Stimulated activated CD8-positive, alpha-beta memory T cell treated with anti-CD3 and anti-CD28 coated beads, Interleukin-4, amount 100 ng/mL, for 48 hours (primary cell): ENCODE measurements at regions not wholly inside any gene's neighbourhood (a gene's known extent, or its start where the extent isn't known, plus 50 kb on each side); places are given as distances from the start of the nearest gene placed in this dataset.
"Not testable (repeated sequence)": the region's sequence is repeated elsewhere in the genome, so short reads cannot be mapped to it uniquely, and the experiment has no call there.

Source experiments
- DNase-seq: peaks from one replicate; pipeline ENCODE4 v3.0.0-alpha.2; 2020

DNA sequence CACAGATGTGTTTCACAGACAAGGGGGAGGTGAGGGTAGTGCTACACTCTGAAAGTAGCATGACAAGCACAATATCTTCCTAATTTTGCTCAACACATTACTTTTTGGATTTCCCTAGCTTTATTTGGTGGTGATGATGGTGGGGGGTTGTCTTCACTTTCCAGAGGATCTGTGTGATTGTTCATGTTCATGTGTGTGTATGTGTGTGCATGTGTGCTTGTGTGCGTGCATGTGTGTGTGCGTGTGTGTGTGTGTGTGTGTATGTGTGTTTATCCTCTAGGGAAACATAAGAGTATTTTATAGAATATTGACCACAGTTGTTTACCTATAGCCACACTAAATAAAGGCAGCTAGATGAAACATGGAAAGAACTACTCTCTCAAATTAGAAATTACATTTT, 183.8 kb upstream of the EYA4 start:
- no peak for DNase-seq

DNA sequence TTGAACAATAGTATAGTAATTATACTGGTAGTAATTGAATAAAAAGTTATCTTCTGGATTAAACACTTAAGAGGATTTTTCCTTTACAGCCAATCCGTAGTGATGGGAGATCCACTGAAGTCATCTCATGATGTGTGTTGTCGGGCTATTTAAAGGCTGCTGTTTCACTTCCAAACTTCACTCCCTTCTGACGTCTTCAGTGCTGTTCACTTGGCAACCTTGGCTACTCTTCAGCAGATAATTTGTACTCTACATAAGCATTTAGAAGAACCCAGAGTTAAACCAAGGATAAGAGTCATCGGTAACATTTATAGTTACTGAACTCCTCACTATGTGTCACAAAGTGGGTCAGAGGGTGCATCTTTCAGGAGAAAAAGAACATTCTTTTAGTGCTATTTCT, 179.1 kb upstream of the EYA4 start:
- DNase-seq, result no peak

DNA sequence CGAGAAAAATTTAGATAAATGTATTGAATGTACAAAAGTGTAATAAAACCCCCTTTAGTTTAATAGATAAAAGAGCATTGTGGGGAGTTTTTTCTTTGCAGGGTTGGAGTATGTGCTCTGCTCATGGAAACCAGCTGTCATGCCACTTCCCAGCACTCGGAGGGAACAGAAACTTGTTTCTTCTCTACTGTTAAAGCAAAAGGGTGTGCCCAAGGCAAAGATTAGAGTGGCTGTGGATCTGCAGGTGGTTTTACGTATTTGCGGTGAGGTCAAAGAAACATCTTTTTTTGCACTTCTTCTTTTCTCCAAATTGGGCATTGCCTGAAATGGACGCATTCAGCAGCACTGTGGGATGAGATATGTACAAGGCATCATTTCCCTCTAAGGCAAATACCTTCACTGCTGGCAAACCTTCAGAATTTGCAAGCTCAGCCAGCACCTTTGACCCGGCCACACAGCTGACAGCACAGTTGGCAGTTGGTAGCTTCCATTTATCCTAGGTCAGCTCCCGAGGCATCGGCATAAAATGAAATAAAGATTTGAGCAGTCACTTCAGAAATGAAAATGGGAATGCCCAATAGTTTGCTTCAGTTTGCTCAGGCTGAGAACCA, 178.4 kb upstream of the EYA4 start:
- no peak for DNase-seq

DNA sequence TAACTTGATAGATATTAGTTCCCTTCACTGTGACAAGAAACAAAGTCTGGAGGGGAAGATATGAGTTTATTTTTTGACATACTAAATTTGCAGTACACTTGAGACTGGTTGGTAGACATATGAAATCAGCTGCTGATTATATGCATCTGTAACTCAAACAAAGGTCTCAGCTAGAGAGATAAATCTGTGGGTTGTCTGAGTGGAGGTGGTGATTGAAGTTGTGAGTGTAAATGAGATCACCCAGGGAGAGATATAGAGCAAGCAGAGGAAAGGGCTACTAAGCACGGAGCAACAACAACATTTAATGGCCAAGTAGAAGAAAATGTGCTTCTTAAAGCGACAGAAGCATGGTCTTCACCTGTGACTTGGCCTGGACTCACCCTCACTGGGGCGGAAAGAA, 173.2 kb upstream of the EYA4 start:
- no peak for DNase-seq

DNA sequence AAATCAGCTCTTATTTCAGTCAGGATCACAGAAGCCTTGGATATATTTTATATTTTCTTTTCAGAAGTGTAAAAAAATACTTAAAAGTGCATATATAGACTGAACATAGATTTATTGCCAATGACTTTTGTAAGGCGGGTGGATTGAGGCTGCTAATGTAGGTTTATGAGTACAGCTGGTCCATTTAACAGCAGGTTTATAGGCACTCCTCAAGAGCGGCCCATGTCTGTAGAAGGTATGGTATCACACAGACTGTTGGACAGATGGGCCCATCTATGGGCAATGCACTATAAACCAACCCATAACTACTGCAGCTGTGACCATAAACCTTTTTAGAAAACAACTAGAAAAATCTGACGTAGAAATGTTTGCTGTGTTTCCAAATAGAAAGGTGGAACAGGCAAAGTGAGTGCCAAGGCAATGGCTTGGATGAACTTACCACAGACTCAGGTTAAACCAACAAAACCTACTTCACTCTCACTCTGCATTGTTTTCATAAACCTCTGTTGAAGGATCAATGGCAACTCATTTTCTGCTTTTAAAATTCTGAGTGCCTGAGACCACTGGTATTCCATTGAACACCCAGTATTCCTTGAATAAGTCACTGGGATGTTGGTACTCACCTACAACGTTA, 170.6 kb upstream of the EYA4 start:
- no peak for DNase-seq

DNA sequence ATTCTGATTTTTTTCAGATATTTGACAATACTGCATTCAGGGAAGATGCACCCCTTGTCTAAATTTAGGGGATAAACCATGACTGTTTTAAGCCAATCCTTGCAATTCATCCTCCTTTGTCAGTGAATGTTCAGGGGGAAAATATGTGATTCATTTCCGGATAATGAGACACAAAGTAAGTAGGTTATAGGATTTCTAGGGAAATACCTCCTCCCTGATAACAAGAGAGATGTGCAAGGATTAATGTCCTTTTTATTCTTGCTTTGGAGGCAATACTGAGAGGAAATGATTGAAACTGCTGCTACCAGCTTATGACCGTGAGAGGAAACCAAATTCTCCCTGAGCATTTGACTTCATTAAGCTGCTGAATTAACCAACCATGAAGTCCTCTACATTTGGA, 161.3 kb upstream of the EYA4 start:
- DNase-seq, result no peak

DNA sequence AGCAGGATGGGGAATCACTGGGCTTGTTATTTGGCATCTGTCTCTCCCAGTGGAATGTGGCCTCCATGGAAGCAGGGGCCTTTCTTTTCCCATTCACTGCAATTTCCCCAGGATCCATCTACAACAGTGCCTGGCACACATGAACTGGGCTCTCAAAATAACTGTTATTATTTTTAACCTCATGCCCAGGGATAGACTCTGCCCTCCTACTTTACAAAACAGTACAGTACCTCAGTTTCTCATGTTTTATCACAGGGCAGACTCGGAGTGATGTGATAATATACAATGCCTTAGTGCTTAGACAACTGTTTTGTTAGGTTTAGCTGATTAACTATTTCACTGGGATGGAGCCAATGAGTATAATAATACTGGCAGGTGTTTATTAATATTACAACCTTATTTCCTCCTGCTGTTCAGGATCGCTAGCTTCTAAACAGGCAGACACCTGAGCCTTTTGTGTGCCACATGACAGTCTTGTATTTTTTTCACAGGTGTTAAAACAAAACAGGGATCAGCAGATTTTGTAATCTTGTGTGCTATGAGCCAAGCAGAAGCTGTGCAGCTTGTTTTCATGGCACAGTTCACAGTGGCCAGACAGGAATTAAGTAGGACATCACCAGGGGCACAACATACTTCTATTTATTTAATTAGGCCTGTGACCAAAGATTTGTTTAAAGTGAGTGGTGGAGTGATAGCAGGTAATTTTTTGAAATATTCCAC, 157.7 kb upstream of the EYA4 start:
- DNase-seq, result no peak

DNA sequence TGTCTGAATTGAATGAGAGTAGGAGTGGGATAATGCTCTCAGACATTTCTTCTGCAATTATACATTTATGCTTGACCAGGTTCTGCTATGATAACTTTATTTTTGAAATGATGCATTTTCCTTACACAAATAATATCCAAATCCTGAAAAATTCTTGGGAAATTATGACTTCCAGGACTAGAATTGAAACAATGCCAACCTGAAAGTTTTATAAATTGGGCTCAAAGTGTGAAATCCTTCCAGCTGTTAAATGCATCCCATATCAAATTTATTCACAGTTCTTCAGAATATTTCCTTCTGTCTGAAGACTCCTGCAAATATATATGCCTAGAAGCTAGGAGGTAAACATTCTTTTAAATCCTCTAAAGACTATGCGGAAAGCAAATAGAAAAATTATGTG, 155.7 kb upstream of the EYA4 start:
- DNase-seq, result no peak

DNA sequence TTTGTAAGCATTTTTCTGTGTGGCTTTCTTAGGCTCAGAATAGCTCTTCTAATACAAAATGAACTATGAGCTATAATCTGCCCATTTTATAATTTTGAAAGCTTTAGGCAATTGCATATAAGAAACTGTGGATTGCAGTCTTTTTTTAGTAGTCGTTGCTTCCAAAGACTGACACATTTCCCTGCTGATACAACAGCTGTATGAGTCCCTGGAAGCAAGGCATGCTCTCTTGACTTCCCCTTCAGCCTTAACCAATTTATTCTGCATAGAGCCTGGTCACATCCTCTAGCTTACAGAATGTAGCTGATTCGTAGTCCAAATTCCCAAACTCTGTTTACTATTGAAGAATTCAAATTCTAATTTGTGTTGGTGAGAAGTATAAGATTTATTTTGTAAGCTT, 155.3 kb upstream of the EYA4 start:
- no peak for DNase-seq

DNA sequence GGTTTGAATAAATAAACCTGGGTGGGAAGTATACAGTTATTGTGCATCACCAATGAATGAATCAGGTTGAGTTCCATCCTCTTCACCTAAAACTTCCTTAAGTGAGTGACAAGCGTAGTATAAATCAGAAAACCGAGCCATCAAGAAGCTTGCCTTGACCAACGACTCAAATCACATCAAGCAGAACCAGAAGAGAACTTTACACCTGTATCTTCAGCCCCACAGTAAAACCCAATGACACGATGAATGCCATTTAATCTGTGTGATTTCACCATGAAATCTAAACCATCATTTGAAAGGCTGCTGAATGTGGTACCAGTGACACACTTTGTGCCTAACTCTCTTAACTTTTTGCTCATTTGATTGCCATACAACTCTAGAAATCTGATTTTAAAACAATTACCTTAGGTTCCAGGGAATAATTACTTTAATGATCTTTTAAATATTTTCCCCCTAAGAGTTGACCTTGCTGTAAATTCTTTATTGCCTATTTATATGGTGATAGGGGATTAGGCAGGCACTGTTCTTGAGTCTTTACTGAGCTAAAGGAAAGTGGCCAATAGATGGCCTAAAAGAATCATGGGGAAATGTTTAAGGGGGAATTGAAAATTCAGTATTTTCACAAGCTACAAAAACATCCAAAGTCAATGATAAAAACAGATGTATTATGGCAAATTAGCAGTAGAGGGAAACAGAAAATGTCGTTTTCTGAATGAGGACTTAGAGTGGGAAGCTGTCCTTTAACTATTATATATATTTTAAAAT, 152.0 kb upstream of the EYA4 start:
- DNase-seq, result no peak

DNA sequence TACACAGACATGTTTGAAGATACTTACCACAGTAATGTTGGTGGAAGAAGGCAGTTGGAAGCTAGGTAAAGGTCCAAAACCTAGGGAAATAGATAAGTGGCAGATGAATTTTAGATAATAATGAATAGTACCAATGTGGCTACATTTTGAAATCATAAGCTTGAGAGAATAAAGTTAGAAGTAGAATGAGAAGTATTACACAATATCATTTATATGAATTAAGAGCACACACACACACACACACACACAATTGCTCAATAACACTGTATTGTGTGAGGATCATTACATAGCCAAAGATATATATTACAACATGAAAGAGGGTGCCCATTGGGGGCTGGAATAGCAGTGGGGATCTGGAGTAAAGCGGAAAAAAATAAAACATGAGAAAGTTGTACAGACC, 149.0 kb upstream of the EYA4 start:
- DNase-seq, result no peak

DNA sequence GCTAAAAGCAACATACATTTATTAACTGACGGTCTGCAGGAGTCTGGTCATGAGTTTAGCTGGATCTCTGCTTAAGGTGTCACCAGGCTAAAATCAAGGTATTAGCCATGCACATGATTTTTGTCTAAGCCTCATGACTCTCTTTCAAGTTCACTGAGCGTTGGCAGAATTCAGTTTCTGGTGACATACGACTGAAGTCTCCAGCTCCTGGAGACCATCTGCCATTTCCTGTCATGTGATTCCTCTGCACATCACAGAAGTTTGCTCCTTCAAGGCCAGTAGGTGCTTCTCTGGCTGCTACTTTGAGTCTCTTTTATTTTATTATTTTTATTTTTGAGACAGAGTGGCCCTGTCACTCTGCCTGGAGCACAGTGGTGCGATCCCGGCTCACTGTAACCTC, 148.4 kb upstream of the EYA4 start:
- DNase-seq, result no peak

DNA sequence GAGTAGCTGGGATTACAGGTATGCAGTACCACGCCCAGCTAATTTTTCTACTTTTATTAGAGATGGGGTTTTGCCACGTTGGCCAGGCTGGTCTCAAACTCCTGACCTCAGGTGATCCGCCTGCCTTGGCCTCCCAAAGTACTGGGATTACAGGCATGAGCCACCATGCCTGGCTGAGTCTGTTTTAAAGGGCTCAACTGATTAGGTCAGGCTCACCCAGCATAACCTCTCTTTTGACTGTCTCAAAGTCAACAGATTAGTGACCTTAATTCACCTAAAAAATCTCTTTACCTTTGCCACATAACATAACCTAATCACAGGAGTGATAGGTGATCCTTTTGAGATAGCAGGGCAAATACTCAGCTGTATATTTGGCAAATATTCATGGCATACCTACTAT, 147.9 kb upstream of the EYA4 start:
- not testable (repeated sequence) for DNase-seq

DNA sequence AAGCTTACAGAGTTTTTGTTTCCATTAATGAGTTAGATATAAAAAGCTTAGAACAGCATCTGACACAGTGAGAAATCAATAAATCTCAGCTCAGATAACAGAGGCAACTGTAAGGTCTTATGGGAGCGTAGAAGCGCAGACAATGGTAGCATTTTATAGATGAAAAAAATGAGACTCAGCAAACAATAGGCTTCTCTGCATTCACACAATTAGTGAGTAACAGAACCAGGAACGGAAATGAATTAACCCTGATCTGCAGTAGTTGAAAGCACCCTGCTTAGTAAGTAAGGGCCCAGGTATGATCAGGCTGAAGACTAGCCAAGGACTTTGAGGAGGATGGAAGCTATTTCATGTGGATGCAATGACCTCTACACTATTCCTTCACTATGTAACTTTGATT, 147.2 kb upstream of the EYA4 start:
- DNase-seq, result no peak

DNA sequence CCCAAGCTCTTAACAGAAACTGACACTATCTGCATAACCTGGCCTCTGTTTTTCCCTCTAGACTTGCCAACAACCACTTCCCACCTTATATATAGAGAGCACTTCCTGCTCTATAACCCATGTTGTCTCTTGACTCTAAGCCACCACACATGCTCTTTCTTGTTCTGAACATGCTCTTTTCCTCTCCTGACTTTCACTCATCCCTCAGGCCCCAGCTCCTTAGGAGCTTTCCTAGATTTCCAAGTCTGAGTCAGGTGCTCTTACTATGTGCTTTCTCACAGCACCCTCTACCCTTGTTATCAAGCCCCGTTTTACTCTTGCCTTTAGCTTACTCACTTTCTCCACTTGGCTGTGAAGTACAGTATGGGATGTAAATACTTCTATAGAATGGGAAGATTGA, 143.9 kb upstream of the EYA4 start:
- DNase-seq, result no peak

DNA sequence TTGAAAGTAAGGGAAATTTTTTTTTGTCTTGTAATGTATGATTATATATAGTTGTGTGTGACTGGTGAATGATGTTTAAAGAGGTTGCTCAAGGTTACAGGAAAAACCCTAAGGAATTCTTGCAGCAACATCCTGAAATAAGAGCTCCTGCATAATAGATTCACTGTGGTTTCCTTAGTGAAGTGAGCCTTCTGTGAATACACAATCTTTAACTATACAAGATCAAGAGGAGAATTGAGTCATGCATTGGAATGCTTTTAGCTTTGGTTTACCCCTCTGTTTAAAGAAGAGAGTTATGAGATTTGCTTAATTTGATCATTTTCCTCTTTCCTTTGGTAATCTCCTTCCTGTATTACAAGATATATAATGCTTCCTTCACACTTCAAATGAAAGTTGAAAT, 141.6 kb upstream of the EYA4 start:
- DNase-seq, result no peak

DNA sequence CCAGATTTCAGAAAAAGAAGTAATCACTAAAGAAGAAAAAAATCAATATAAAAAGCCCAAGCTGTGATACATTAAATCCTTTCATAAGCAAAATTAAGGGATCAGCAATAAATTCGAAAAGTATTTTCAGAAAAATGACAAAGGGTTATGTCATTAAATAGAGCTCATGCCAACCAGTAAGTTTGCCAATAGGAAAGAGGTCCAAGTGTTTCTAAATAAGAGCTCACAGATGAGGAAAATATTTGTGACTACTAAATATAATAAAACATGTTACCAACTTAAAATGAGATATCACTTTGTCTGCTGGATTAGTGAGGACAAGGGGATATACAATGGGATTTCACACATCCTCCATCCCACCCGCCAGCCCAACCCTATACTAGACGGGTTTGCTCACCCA, 140.3 kb upstream of the EYA4 start:
- no peak for DNase-seq

DNA sequence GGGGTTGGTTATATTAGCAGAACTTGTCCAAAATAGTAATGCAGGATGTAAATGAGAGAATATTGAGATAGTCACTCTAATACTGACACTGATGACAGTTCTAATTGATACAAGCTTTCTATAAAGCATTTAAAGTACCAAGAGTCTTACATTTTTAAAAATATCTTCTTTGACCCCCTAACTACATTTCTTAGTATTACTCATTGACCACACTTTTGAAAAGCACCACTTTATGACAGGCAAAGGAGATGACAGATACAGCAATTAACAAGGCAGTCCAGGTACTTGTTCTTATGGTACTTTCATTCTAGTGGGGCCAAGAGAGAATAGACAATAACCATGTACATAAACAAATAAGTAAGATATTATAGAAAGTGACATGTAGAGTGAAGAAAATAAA, 139.4 kb upstream of the EYA4 start:
- DNase-seq, result no peak

DNA sequence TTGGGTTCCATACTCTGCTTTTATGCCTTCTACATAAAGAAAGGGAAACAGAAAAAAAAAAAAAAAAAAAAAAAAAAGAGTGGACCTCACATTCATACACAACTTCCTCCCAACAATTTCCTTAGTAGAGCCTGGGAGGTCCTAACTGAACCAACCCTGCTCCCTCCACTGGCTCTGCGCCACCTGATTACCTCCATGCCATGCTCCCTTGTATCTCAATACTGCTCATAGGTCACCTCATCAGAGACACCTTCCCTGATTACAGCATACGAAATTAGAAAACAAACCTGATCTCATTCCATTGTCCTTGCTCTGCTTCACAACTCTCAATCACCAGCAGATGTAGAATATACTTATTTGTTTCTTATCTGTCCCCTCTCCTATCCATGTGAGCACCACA, 134.2 kb upstream of the EYA4 start:
- no peak for DNase-seq

DNA sequence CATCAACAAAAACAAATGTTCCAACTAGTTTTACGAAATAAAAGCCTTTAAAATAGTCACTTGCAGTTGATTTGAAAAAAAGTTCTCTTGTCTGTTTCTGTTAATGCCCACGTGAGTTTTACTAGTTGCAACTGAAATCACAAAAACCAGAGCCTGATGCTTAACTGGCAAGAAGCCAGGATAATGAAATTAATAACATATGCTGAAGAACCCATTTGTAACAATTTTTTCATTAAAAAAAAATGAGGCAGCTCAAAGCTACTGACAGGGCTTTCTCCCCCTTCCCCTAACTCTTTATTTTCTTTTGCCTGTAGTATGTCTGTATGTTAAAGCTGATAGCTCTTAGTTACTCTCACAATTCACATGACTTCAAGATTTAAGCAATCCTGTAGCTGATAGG, 132.7 kb upstream of the EYA4 start:
- DNase-seq, result no peak

DNA sequence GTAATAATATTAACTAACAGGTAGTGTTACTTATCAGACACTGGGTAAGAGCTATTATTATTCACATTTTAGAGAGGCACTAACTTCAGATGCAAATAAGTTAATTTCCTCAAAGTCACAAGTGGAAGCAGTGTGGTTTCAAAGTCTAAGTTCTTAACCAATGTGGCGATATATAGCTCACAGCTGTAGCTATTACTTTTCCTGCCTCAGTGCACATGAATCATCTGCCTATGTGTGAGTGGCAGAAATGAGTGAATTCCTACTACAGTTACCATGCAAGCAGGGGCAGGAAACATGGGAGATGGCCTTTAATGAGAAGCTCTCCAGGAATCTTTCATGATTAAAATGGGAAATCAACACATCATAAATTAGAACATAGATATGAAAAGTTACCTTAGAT, 126.2 kb upstream of the EYA4 start:
- DNase-seq, result no peak

DNA sequence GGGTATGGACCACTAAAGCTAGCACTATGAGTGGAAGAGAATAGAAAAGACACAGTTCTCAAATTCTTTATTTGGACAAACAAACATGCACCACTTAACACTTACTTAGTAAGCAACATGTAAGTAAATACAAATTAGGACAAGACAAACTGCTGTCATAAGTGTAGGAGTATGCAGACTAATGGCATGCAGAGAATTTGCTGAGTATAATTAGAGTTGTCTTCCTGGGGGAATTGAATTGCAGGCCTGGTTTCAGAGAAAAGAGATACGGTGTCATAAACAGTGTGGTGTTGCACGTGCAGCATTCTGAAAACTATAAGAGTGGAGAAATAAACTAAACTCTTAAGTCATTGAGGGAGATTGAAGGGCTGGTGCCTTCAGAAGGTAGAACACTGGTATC, 125.2 kb upstream of the EYA4 start:
- no peak for DNase-seq

DNA sequence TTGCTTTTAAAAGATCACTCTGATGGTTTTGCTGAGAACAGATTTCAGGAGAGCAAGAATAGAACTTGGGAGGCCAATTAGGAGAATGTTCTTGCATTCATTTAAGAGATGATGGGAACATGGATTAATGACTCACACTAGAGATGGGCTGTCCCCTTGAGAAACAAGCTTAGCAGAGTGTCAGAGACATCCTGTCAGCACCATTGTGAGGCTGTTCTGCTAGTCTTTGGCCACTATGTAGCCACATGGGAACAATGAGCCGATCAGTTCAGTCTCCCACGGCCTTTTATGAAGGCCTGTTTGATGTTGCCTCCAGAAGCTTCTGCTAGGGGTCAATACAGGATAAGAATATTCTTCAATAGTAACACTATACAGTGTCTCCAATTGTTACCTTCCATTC, 113.0 kb upstream of the EYA4 start:
- DNase-seq, result no peak

DNA sequence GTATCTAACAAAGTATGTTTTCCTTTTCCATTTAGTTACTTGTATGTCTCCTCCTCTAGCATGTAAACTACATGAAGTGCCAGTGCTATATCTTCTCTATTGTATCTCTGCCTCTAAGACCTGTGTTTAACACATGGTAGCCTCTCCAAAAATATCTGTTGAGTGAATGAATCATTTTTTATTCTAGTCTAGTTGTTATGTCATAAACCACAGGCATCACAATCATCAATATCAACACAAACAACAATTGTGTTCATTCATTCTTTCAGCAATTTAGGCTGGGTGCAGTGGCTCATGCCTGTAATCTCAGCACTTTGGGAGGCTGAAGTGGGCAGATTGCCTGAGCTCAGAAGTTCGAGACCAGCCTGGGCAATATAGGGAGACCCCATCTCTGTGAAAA, 111.6 kb upstream of the EYA4 start:
- no peak for DNase-seq
